Smooth muscle cell (in vitro differentiated cells): ENCODE measurements at regions not wholly inside any gene's neighbourhood (a gene's known extent, or its start where the extent isn't known, plus 50 kb on each side); places are given as distances from the start of the nearest gene placed in this dataset.

Experiments used
- DNase-seq: peaks from one replicate; lab custom pipeline; 2025; ENCODE audit not compliant: unreplicated experiment; lab: John Stamatoyannopoulos, UW
- H2AFZ ChIP-seq: fragments of 200-600 bp; sonication (generic); 2 replicates; pipeline ENCODE4 v1.6.0; 2016; ENCODE audit warnings: antibody characterized with exemption, low read depth, mild to moderate bottlenecking
- H3F3A ChIP-seq: fragments of 200-600 bp; sonication (generic); 2 replicates; pipeline ENCODE4 v1.6.0; 2017; ENCODE audit warnings: antibody characterized with exemption, low read depth
- H3K27ac ChIP-seq: fragments of 200-600 bp; sonication (generic); 2 replicates; pipeline ENCODE4 v1.5.1; 2016; ENCODE audit warnings: low read depth, mild to moderate bottlenecking
- H3K27me3 ChIP-seq: fragments of 200-600 bp; sonication (generic); 2 replicates; pipeline ENCODE4 v1.6.1; 2016; ENCODE audit warnings: low read depth, mild to moderate bottlenecking
- H3K36me3 ChIP-seq: fragments of 200-600 bp; sonication (generic); 2 replicates; pipeline ENCODE4 v1.5.1; 2016; ENCODE audit warnings: low read depth
- H3K4me1 ChIP-seq: fragments of 200-600 bp; sonication (generic); 2 replicates; pipeline ENCODE4 v1.5.1; 2016; ENCODE audit warnings: low read depth
- H3K4me2 ChIP-seq: fragments of 200-600 bp; sonication (generic); 2 replicates; pipeline ENCODE4 v1.6.0; 2016; ENCODE audit warnings: mild to moderate bottlenecking
- H3K4me3 ChIP-seq: fragments of 200-600 bp; sonication (generic); 2 replicates; pipeline ENCODE4 v1.5.1; 2016; ENCODE audit warnings: mild to moderate bottlenecking
- H3K79me2 ChIP-seq: fragments of 200-600 bp; sonication (generic); 2 replicates; pipeline ENCODE4 v1.6.0; 2016; ENCODE audit warnings: low read depth, mild to moderate bottlenecking
- H3K9ac ChIP-seq: fragments of 200-600 bp; sonication (generic); 2 replicates; pipeline ENCODE4 v1.6.0; 2016; ENCODE audit warnings: low read depth
- H3K9me3 ChIP-seq: fragments of 200-600 bp; sonication (generic); replicated peaks from 2 replicates; pipeline ENCODE4 v1.5.1; 2016; ENCODE audit warnings: low read depth
- H4K20me1 ChIP-seq: fragments of 200-600 bp; sonication (generic); 2 replicates; pipeline ENCODE4 v1.6.0; 2016; ENCODE audit warnings: low read depth
- WGBS: methylation state at CpG from one replicate; pipeline ENCODE4 v1.1.7; 2016; ENCODE audit warnings: low lambda C conversion rate; 5-methylcytosine and 5-hydroxymethylcytosine counted together
- TF ChIP-seq, protein P1 (sequence below): fragments of 200-600 bp; sonication (generic); IDR thresholded peaks from 2 replicates; pipeline ENCODE4 v1.5.1; 2017; ENCODE audit warnings: borderline replicate concordance, mild to moderate bottlenecking, antibody characterized with exemption; ENCODE audit not compliant: insufficient read depth, poor library complexity, severe bottlenecking

DNA sequence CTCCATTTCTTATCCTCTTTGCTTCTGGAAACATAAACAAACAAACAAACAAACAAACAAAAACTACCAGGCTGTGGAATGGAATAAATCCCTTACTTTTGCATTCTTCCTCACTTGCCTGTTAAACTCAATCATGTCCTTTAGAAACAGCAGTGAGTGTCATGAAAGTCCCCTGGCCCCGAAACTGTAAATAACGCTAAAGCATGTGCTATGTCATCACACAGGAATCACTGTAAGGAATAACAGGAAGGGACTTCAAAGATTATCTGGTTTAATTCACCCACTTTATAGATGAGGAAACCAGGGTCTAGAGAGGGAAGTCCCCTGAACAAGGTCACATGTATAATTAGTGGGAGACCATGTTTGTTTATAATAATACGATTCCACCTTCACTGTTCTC, 159.4 kb upstream of the MEOX2 start:
- Histone ChIP-seq H3K36me3 (no peaks in the 10 kb centered on the region), H3K27me3 (no peaks in the 10 kb centered on the region), H4K20me1 (no peaks in the 10 kb centered on the region), H3F3A (no peaks in the 10 kb centered on the region), H3K4me3 (no peak overlapping the region), H3K79me2 (no peaks in the 10 kb centered on the region), H3K9me3 (no peaks in the 10 kb centered on the region), H2AFZ (peak overlapping the region; percentile 21), H3K4me1 (peaks cover 4% of the 10 kb centered on the region), H3K27ac (no peak overlapping the region), H3K4me2 (no peak overlapping the region), H3K9ac (no peak overlapping the region)
- TF ChIP-seq, protein P1, sequence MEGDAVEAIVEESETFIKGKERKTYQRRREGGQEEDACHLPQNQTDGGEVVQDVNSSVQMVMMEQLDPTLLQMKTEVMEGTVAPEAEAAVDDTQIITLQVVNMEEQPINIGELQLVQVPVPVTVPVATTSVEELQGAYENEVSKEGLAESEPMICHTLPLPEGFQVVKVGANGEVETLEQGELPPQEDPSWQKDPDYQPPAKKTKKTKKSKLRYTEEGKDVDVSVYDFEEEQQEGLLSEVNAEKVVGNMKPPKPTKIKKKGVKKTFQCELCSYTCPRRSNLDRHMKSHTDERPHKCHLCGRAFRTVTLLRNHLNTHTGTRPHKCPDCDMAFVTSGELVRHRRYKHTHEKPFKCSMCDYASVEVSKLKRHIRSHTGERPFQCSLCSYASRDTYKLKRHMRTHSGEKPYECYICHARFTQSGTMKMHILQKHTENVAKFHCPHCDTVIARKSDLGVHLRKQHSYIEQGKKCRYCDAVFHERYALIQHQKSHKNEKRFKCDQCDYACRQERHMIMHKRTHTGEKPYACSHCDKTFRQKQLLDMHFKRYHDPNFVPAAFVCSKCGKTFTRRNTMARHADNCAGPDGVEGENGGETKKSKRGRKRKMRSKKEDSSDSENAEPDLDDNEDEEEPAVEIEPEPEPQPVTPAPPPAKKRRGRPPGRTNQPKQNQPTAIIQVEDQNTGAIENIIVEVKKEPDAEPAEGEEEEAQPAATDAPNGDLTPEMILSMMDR, result no peak
- 36% methylated on average over 3 of the region's 3 CpGs for WGBS
- DNase-seq, result no peak

DNA sequence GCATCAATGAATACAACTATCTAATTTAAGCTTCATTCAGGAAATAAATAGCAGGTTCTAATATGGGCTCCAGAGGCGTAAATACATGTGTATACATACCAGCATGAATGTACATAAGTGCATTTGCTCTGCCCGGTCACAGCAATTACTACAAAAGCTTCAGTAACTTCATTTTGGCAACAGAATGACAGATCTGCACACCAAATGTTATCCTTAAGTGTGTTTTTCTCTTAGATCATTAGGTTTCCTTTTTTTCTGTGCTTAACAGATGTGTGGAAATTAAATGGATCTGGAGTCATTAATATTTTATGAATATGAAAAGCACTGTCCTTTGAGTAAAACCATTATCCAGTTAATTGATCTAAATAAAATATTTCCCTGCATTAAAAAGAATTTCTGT, 159.0 kb upstream of the MEOX2 start:
- no peak for DNase-seq
- peaks cover 4% of the 10 kb centered on the region for H3K4me1 ChIP-seq
- H3K36me3 ChIP-seq, result no peaks in the 10 kb centered on the region
- H3F3A ChIP-seq, result no peaks in the 10 kb centered on the region
- H4K20me1 ChIP-seq, result no peaks in the 10 kb centered on the region
- no peak overlapping the region for H3K4me3 ChIP-seq
- H3K79me2 ChIP-seq, result no peaks in the 10 kb centered on the region
- no peak overlapping the region for H3K27ac ChIP-seq
- H3K27me3 ChIP-seq, result no peaks in the 10 kb centered on the region
- WGBS, result 89% methylated on average over 2 of the region's 2 CpGs
- TF ChIP-seq, protein P1, result no peak
- no peak overlapping the region for H3K4me2 ChIP-seq
- H3K9me3 ChIP-seq, result no peaks in the 10 kb centered on the region
- peak overlapping the region; percentile 21 for H2AFZ ChIP-seq
- no peak overlapping the region for H3K9ac ChIP-seq

DNA sequence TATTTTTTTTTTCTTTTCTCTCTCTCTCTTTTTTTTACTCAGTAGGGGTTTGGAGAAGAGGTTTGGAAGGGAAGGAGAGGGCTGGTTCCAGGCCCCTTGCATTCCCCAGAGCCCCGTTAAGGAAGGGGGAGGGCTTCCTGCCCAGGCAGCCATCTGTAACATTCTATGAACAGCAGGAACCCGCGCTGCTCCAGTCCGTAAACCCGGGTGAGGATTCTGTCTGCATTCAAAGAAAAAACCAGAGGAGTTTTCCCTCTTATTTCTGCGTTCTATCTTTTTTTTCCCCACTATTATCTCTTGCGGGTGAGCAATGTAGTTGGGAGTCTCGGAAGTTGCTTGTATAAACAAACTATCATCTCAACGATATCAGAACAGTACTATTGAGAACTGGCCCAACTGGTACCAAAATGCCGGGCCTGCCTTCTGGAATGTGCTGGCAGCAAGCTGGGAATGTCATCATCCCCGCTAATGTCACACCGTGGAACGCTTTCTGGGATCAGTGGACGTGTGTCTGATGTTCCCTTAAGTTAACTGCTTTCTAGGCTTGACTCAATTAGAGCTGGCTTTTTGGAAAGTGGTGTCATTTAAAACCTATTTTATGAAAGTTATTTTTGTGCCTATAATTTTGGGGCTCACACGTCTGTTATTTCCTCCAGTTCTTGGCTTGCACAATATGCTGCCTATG, 153.1 kb upstream of the MEOX2 start:
- Histone ChIP-seq H3K4me1 (peaks cover 5% of the 10 kb centered on the region), H3K27me3 (no peaks in the 10 kb centered on the region), H3K79me2 (no peaks in the 10 kb centered on the region), H3K36me3 (no peaks in the 10 kb centered on the region), H3K9me3 (no peaks in the 10 kb centered on the region), H3K4me3 (peak overlapping the region; percentile 47), H2AFZ (peak overlapping the region; percentile 99), H3F3A (no peaks in the 10 kb centered on the region), H3K4me2 (peak overlapping the region; percentile 88), H3K9ac (peak overlapping the region; percentile 53), H3K27ac (peak overlapping the region; percentile 27), H4K20me1 (no peaks in the 10 kb centered on the region)
- DNase-seq, result no peak
- 4% methylated on average over 15 of the region's 15 CpGs for WGBS
- TF ChIP-seq, protein P1, result no peak

- Histone ChIP-seq H2AFZ (no peak overlapping the region), H3K4me3 (no peak overlapping the region), H3K36me3 (no peaks in the 10 kb centered on the region), H3K9me3 (no peaks in the 10 kb centered on the region), H4K20me1 (no peaks in the 10 kb centered on the region), H3K4me1 (peaks cover 5% of the 10 kb centered on the region), H3K4me2 (no peak overlapping the region), H3F3A (no peaks in the 10 kb centered on the region), H3K27me3 (no peaks in the 10 kb centered on the region), H3K79me2 (no peaks in the 10 kb centered on the region), H3K27ac (no peak overlapping the region), H3K9ac (no peak overlapping the region)
- no peak for DNase-seq
- WGBS, result 98% methylated on average over 2 of the region's 2 CpGs
- TF ChIP-seq, protein P1, result no peak
These were observed 151.8 kb upstream of the MEOX2 start for GRCh38 chr7:15838265-15838664.
